ENCODE measurements at regions not wholly inside any gene's neighbourhood (a gene's known extent, or its start where the extent isn't known, plus 50 kb on each side); places are given as distances from the start of the nearest gene placed in this dataset.

- Histone ChIP-seq H4K20me1 (ENCODE audit: insufficient read depth, low read length) (no peaks in the 10 kb centered on the region), H3K4me2 (ENCODE audit: low read length) (no peak overlapping the region), H3K9me2 (ENCODE audit: insufficient read depth, low read length) (no peaks in the 10 kb centered on the region), H3K4me3 (ENCODE audit: low read depth, low read length, poor library complexity, severe bottlenecking) (no peak overlapping the region), H3K4me1 (ENCODE audit: insufficient read depth, low read length, poor library complexity, severe bottlenecking) (no peaks in the 10 kb centered on the region), H3K79me2 (ENCODE audit: insufficient read depth, low read depth, low read length) (no peaks in the 10 kb centered on the region), H2AFZ (ENCODE audit: low read length) (no peak overlapping the region), H3K36me3 (ENCODE audit: insufficient read depth, low read length) (no peaks in the 10 kb centered on the region), H3K9me3 (ENCODE audit: low read length) (no peaks in the 10 kb centered on the region), H3K27ac (ENCODE audit: low read depth, low read length, poor library complexity, severe bottlenecking) (no peak overlapping the region)
- intact Hi-C loops (cut with micrococcal nuclease; ENCODE audit: unreplicated experiment), result no loop called here
- CTCF ChIA-PET (ENCODE audit: unreplicated experiment), result no interaction called here
- DNase-seq (ENCODE audit: low spot score), result no peak
- BruUV-seq (replicated peaks), result no TSS peak
- POLR2A ChIA-PET, result no interaction called here
- TF ChIP-seq CTCF (conservative IDR thresholded peaks at IDR 0.05; ENCODE audit: low read length) (no peak), EZH2phosphoT487 (IDR thresholded peaks at IDR 0.05; ENCODE audit: borderline replicate concordance, low read depth, low read length) (no peak)
Measured at GRCh38 chr16:66131895-66132294, 234.6 kb upstream of the CDH5 start.

DNA sequence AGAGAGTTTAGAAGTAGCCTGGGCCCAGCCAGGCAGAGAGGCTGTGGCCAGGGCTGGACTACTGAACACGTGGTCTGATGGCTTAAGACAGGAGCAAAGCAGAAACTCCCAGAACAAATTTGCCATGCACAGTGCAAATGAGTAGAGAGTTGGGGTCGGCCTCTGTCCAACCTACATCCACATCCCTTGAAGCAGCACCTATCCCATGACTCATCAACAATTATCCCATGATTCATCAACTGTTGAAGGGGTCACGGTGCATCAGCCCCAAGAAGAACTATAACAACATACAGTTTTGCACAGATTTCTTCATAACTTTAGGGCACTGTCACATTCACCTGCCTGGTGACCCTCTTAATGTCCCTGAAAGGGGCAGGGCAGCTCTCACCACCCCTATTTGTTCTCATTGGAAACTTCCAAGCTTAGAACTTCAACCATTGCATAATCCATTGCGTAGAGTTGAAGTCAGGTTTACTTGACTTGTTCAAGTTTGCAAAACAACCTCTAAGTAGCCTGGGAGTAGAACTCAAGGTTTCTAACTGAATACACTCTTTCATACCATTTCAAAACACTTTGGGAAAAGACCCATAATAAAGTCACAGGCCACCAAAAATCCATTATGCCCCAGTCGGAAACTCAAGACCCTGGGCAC is 235.2 kb upstream of the CDH5 start:
- no TSS peak for BruUV-seq (replicated peaks)
- no peaks in the 10 kb centered on the region for H3K36me3 ChIP-seq (ENCODE audit: insufficient read depth, low read length)
- TF ChIP-seq EZH2phosphoT487 (IDR thresholded peaks at IDR 0.05; ENCODE audit: borderline replicate concordance, low read depth, low read length) (no peak), CTCF (conservative IDR thresholded peaks at IDR 0.05; ENCODE audit: low read length) (no peak)
- no peak overlapping the region for H3K27ac ChIP-seq (ENCODE audit: low read depth, low read length, poor library complexity, severe bottlenecking)
- no peak overlapping the region for H3K4me3 ChIP-seq (ENCODE audit: low read depth, low read length, poor library complexity, severe bottlenecking)
- no peak for DNase-seq (ENCODE audit: low spot score)
- H3K79me2 ChIP-seq (ENCODE audit: insufficient read depth, low read depth, low read length), result no peaks in the 10 kb centered on the region
- intact Hi-C loops (cut with micrococcal nuclease; ENCODE audit: unreplicated experiment), result no loop called here
- H2AFZ ChIP-seq (ENCODE audit: low read length), result no peak overlapping the region
- POLR2A ChIA-PET, result no interaction called here
- H3K4me2 ChIP-seq (ENCODE audit: low read length), result no peak overlapping the region
- H3K4me1 ChIP-seq (ENCODE audit: insufficient read depth, low read length, poor library complexity, severe bottlenecking), result no peaks in the 10 kb centered on the region
- H3K9me2 ChIP-seq (ENCODE audit: insufficient read depth, low read length), result no peaks in the 10 kb centered on the region
- H3K9me3 ChIP-seq (ENCODE audit: low read length), result no peaks in the 10 kb centered on the region
- CTCF ChIA-PET (ENCODE audit: unreplicated experiment), result no interaction called here
- no peaks in the 10 kb centered on the region for H4K20me1 ChIP-seq (ENCODE audit: insufficient read depth, low read length)

- H3K36me3 ChIP-seq (ENCODE audit: insufficient read depth, low read length), result no peaks in the 10 kb centered on the region
Measured at GRCh38 chr16:66130296-66130905, 236.1 kb upstream of the CDH5 start.

More at GRCh38 chr16:66130296-66130905, 236.1 kb upstream of the CDH5 start:
- H3K4me3 ChIP-seq (ENCODE audit: low read depth, low read length, poor library complexity, severe bottlenecking), result no peak overlapping the region
- H3K4me2 ChIP-seq (ENCODE audit: low read length), result no peak overlapping the region
- BruUV-seq (replicated peaks), result no TSS peak
- TF ChIP-seq CTCF (conservative IDR thresholded peaks at IDR 0.05; ENCODE audit: low read length) (no peak), EZH2phosphoT487 (IDR thresholded peaks at IDR 0.05; ENCODE audit: borderline replicate concordance, low read depth, low read length) (no peak)
- H3K9me3 ChIP-seq (ENCODE audit: low read length), result no peaks in the 10 kb centered on the region
- no peaks in the 10 kb centered on the region for H3K9me2 ChIP-seq (ENCODE audit: insufficient read depth, low read length)
- no peaks in the 10 kb centered on the region for H4K20me1 ChIP-seq (ENCODE audit: insufficient read depth, low read length)
- CTCF ChIA-PET (ENCODE audit: unreplicated experiment), result no interaction called here
- no peaks in the 10 kb centered on the region for H3K79me2 ChIP-seq (ENCODE audit: insufficient read depth, low read depth, low read length)
- no peaks in the 10 kb centered on the region for H3K4me1 ChIP-seq (ENCODE audit: insufficient read depth, low read length, poor library complexity, severe bottlenecking)
- intact Hi-C loops (cut with micrococcal nuclease; ENCODE audit: unreplicated experiment), result no loop called here
- DNase-seq (ENCODE audit: low spot score), result no peak
- no peak overlapping the region for H2AFZ ChIP-seq (ENCODE audit: low read length)
- H3K27ac ChIP-seq (ENCODE audit: low read depth, low read length, poor library complexity, severe bottlenecking), result no peak overlapping the region
- POLR2A ChIA-PET, result interaction anchor here (1.1 kb wide), 1 partner anchor 150 kb away, joined by 3 read pairs; no protein-coding TSS in a partner anchor
